HG03064 (cell line): ENCODE measurements at regions not wholly inside any gene's neighbourhood (a gene's known extent, or its start where the extent isn't known, plus 50 kb on each side); places are given as distances from the start of the nearest gene placed in this dataset.
"Not testable (repeated sequence)": the region's sequence is repeated elsewhere in the genome, so short reads cannot be mapped to it uniquely, and the experiment has no call there.

ENCODE experiments used
- ATAC-seq: cut with Tn5 transposase; IDR thresholded peaks from one replicate; pipeline ENCODE4 v1.9.1; 2021; ENCODE audit warnings: low read depth; ENCODE audit not compliant: unreplicated experiment

DNA sequence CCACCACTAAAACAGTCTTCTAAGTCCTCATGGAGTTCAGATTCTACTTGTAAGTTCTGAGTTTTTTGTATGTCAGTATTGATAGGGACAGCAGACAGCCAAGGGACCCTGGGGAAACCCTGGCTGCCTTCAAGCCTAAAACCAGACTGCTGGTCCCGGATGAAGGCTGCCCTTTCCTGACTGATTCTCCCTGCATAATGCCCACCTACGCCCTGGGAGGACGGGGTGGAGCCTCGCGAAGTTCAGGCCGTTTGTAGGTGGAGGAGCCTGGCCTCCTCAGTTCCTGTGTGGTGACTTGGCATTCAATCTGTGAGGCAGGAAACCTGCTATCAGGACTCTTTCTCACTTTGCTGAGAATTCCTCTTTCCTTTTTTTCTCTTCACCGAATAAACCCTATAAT lies 120.3 kb upstream of the LGSN start:
- ATAC-seq: no peak

DNA sequence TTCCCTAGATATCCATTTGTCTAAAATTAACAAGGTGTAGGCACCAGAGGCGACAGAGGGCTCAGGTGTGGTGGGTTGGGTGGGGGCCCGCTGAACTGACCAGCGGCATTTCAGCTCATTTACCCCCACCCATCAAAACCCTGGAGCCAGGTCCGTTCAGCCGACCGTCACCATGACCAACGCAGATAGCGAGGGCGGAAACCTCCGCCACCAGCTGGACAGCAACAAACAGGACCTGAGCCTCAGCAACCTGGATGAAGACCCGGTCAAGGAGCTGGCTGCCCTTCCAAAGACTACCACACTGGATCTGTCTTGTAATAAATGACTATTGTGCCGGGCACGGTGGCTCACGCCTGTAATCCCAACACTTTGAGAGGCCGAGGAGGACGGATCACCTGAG lies 120.8 kb upstream of the LGSN start:
- ATAC-seq: no peak

DNA sequence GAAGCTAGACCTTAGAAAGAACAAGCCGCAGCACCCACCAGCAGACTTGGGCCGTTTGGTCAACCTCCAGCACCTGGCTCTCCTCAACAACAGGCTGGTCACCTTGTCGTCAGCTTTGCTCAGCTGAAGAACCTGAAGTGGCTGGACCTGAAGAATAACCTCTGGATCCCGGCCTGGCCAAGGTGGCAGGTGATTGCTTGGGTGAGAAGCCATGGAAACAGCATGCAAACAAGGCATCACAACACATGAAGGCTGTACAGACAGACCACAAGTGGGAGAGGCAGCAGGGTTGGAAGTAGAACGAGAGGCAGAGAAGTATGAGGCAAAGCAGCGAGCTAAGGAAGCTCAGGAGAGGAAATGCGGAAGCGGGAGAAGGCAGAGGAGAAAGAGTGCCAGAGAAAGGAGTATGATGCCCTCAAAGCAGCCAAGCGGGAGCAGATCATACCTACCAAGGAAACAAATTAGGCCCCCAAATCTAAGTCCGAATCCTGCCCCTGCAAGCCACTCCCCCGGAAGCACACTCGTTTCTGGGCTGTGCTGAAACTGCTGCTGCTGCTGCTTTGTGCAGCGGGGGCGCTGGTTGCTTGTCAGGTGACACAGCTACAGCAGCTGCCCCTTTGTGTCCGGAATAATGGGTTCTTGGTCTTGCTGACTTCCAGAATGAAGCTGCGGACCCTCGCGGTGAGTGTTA lies 121.6 kb upstream of the LGSN start:
- no peak for ATAC-seq

DNA sequence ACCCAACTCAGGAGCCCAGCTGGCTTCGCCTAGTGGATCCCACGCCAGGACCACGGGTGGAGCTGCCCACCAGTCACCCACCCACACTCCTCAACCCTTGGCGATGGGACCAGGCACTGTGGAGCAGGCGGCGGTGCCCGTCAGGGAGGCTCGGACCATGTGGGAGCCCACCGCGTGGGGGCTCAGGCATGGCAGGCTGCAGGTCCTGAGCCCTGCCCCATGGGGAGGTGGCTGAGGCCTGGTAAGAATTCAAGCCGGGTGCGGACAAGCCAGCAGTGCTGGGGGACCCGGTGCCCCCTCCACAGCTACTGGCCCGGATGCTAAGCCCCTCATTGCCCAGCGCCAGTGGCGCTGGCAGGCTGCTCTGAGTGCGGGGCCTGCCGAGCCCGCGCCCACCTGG lies 123.1 kb upstream of the LGSN start:
- no peak for ATAC-seq

DNA sequence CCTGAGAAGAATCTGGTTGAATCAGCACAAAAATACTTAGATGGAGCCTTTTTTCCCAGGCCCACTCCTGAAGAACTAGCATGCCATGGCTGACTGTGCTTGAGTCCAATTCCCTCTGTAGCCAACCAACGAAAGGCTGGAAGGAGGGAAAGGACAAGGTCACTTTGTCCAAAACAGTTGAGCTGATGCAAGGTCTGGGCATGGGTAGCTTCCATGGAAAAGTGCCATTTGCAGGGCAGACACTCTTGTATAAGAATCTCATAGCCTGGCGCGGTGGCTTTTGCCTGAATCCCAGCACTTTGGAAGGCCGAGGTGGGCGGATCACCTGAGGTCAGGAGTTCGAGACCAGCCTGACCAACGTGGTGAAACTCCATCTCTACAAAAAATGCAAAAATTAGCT lies 125.0 kb upstream of the LGSN start:
- ATAC-seq: no peak

DNA sequence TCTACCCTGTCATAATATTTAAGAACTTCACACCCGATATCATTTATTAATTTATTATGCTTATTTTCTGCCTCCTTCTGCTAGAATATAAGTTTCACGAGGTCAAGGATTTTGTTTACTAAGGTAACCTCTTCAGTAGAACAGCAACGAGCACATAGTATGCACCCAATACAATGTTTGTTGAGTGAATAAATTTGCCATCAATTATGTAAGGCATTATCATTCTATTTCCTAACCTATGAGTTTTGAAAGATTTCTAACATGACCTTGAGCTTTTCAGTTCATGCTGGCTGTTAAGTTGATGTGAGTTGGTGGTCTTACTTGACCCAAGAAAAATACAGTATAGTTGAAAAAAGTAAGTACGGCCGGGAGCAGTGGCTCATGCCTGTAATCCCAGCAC lies 125.9 kb upstream of the LOC128125822 start:
- ATAC-seq: no peak

DNA sequence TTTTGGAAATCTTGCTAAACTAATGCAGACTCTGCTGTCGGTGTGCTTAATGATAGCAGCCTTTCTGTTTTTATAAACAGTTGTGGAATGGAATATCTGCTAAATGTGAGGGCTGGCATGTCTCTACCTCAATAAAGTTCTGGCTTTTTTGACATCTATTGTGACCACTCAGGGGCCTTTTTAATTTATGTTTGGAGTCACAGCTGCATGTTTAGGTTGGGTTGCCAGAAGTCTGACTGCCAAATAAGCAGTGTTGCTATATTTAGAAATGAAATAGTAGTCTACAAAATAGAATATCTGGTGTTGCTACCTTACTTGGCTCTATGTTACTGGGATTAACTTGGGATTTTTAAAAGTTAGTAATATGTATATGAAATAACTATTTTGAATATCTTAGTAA lies 125.1 kb upstream of the LOC128125822 start:
- no peak for ATAC-seq

DNA sequence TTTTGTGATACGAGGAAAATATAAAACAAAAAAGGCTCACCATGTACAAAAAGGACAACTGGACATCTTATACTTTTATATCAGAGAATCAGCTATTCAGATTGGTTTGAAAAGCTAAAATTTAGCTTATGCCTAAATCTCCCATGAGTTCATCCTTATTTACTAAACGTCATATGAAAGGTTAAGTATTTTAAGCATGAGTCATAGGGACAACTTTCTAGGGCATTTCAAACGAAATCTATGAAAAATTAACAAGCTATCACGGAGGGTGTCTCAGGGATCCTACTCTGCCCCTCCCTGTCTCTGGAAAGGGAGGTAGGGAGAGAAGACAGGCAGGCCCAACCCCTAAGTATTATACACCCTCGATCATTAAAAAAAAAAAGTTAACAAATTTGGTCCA lies 124.1 kb upstream of the LOC128125822 start:
- no peak for ATAC-seq

DNA sequence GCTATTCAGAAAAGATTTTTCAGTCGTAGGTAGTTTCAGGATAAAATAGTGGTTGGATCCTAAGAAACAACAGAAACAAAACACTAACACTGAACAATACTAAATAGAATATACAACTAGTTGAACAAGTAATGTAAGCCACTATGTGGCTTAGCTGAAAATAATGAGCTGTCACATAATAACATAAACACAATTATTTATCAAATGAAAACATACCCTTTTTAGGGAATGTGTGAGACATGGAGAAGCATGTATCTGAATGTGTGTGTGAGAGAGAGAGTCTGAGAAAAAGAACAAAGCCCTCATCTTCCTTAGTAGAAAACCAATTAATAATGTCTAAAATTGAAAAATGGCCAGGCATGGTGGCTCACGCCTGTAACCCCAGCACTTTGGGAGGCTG lies 122.6 kb upstream of the LOC128125822 start:
- no peak for ATAC-seq

DNA sequence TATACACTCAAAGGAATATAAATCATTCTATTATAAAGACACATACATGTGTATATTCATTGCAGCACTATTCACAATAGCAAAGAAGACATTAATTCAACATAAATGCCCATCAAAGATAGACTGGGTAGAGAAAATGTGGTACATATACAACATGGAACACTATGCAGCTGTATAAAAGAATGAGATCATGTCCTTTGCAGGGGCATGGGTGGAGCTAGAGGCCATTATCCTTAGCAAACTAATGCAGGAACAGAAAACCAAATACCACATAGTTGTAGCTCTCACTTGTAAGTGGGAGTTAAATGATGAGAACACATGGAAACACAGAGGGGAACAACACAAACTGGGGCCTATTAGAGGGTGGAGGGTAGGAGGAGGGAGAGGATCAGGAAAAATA lies 121.0 kb upstream of the LOC128125822 start:
- no peak for ATAC-seq

DNA sequence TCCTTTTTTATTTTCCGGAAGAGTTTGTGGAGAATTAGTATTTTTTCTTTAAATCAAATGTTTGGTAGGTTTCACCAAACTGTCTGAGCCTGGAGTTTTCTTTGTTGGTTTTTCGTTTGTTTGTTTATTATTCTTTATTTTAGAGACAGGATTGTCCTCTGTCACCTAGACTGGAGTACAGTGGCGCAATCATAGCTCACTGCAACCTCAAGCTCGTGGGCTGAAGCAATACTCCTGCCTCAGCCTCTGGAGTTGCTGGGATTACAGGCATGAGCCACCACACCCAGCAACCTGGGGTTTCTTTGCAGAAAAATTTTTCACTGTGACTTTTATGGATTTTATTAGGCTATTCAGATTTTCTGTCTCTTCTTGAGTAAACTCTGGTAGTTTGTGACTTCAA lies 120.2 kb upstream of the LOC128125822 start:
- ATAC-seq: no peak

DNA sequence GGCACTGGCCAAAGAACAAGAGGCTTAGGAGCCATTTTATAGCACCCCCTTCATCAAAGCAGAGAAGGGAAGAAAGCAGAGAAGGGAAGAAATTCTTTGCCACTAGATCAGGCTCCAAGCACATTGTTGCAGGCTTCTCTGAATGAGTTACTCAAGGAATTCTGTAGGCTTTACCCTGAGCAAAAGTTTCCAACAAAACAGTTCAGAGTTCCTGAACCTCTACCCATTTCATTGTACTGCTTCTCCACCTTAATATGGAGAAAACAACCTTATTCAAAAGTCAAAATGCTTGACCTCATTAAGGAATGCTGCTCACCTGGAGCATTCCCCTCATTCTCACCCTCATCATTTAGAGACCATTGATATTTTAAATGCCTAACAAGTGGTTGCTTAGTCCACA lies 115.5 kb upstream of the LOC128125822 start:
- ATAC-seq: no peak

DNA sequence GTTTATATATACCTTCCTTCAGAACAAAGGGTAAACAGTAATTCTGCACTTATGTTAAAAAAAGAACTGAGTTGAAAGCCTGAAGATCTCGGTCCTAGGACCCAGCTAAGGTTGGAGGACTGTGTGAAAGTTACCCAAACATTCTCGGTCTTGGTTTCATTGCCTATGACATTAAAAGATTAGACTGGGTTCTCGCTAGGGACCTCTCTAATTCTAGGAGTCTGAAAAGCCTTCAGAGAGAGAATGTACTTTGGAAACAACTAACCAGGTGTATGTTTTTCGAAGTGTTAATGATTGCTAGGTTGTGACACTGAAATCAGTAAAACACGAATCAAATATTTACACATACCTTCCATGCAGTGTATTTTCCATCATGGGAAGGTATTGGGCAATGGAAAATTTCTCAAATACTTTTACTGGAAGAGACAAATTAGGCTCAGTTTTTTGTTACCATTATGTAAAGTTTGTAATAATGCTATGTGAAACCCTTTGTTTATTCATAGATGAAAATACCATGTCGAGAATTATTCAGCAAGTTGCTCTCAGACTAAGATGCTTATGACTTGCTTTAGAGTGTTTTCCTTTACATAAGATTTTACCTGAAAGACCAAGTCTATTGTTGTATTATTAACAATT lies 113.7 kb upstream of the LOC128125822 start:
- ATAC-seq: peak; percentile 79

DNA sequence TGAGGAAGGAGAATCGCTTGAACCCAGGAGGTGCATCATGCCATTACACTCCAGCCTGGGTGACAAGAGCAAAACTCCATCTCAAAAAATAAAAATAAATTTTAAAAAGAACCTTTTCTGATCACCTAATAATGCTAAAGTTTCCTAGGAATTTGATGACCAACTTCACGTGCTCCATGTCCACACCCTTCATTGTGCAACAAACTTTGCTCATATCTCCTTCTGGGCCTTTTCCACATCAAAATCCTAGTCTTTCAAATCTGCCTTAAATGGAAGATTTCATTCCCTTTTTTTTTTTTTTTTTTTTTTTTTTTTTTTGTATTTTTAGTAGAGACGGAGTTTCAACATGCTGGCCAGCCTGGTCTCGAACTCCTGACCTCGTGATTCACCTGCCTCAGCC lies 112.5 kb upstream of the LOC128125822 start:
- ATAC-seq: no peak

DNA sequence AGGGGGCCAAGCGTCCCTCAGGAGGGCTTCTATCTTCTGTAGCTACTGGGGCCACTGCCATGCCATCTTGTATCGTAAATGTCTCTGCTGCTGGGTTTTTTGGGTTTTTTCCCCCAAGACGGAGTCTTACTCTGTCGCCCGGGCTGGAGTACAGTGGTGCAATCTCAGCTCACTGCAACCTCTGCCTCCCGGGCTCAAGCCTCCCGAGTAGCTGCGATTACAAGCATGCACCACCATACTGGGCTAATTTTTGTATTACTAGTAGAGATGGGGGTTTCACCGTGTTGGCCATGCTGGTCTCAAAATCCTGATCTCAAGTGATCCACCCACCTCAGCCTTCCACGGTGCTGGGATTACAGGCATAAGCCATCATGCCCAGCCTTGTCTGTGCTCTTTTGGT lies 111.3 kb upstream of the LOC128125822 start:
- ATAC-seq: no peak

DNA sequence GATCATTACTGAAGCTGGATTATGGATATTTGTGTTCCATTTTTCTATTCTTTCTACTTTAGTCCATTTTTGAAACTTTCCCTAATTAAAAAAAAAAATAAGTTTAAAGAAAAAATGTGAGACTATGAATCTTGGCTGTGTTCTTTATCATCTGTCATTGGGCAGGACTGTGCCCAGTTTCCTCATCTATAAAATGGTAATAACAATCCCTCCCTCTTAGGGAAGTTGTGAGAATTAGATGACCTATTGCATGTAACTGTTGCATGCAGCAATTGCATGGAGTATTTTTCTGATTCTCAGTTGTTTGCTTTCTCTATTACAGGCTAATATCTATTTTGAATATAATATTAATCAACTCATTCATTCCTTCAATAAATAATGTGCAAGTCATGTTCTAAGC lies 108.2 kb upstream of the LOC128125822 start:
- ATAC-seq: no peak

DNA sequence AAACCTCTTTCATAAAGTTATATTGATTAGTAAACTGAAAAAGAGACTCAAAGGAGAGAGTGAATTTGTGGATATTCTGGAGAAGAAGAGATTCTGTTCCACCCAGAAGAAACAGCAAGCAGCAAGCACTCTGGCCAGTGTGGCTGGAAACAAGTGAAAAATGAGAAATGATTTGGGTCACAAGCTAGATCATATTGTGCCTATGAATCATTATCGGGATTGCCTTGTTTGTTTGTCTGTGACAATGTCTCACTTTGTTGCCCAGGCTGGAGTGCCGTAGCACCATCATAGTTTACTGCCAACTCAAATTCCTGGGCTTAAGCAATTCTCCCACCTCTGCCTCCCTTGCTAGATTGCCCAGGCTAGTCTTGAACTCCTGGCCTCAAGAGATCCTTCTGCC lies 106.5 kb upstream of the LOC128125822 start:
- ATAC-seq: no peak

DNA sequence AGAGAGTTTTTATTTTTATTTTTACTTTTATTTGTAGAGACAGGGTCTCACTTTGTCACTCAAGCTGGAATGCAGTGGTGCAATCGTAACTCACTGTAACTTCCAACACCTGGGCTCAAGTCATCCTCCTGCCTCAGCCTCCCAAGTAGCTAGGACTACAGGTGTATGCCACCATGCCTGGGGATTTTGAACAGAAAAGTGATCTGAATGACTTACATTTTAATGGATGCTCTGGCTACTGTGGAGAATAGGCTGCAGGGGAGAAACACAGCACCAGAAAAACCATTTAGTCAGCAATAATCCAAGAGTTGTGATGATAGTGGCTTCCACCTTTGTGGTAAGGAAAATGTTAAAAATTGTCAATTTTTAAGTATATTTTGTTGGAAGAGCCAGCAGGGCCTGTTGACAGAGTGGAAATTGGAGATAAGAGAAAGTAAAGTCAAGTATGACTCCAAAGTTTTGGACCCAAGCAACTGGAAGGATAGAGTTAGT lies 106.0 kb upstream of the LOC128125822 start:
- ATAC-seq: no peak

DNA sequence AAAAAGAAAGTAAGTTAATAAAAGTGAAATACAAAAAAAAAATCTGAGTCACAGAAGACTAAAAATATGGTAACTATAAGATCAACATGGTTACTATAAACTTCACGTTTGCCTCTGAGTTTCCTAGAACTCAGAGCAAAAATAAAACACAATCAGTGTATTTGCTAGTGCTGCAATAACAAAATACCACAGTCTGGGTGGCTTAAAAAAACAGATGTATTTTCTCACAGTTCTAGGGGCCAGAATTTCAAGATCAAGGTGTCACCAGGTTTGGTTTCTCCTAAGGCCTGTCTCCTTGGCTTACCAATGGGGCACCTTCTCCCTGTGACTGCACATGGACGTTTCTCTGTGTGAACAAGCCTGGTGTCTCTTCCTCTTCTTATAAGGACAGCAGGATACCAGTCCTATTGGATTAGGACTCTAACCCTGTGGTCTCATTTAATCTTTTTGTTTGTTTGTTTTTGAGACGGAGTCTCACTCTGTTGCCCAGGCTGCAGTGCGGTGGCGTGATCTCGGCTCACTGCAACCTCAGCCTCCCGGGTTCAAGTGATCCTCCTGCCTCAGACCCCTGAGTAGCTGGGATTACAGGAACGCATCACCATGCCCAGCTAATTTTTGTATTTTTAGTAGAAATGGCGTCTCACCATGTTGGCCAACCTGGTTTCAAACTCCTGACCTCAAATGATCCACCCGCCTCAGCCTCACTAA lies 104.9 kb upstream of the LOC128125822 start:
- ATAC-seq: no peak

DNA sequence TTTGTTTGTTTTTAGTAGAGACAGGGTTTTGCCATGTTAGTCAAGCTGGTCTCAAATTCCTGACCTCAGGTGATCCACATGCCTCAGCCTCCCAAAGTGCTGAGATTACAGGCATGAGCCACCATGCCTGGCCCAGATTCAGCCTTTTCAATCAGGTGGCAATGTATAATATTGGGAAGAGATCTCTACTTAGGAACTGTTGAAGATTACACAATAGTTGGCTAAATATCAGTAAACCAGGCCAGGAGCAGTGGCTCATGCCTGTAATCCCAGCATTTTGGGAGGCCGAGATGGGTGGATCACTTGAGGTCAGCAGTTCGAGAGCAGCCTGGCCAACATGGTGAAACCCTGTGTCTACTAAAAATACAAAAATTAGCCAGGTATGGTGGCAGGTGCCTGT lies 101.1 kb upstream of the LOC128125822 start:
- ATAC-seq: not testable (repeated sequence)

DNA sequence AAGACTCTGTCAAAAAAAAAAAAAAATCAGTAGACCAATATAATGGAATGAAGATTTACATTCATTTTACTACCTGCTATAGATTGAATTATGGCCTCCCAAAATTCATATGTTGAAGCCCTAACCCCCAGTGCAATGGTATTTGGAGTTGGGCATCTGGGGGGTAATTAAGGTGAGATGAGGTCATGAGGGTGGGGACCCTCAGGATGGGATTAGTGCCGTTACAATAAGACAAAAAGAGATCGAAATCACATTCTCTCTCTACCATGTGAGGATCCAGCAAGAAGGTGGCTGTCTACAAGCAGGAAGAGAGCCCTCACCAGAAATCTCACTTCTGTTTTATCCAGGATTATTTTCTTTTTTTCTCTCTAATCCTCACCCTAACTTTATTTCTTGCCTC lies 100.6 kb upstream of the LOC128125822 start:
- ATAC-seq: no peak

DNA sequence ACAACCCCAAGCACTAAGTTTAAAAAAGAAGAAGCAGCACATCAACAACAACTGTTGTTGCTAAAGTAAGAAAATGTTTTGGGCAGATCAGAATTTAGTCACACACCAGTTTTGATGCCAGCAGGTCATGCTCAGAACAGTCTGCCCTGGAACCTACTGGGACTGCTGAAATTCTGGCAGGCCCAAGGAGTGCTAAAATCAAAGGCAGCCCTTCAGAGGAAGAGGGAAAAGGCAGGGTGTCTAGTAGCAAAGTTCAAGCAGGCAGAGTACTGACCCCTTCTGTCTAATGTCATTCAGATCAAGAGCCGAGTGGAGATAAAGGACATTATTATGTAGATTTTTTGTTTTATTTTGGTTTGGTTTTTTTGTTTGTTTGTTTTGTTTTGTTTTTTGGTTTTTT lies 96.6 kb upstream of the LOC128125822 start:
- no peak for ATAC-seq
